Gastroesophageal sphincter (tissue), 4 donors: ENCODE measurements at regions not wholly inside any gene's neighbourhood (a gene's known extent, or its start where the extent isn't known, plus 50 kb on each side); places are given as distances from the start of the nearest gene placed in this dataset.

Source experiments
- ATAC-seq: fragments of 150-250 bp; one replicate; pipeline ENCODE4 v1.9.1; 2016; ENCODE audit warnings: mild to moderate bottlenecking, moderate library complexity
- H3K27ac ChIP-seq, 4 donors: fragments of 200-600 bp; sonication (generic) in 3 of 4; 1 replicate in 3 of 4; 2 replicates in 1 of 4; pipeline ENCODE4 v1.5.1; 2016 to 2019
- H3K27me3 ChIP-seq: fragments of 200-600 bp; sonication (generic); one replicate; pipeline ENCODE4 v1.5.1; 2019
- H3K36me3 ChIP-seq, 2 donors: fragments of 200-600 bp; sonication (generic); one replicate each; pipeline ENCODE4 v1.5.1; 2019; ENCODE audit warnings: control low read depth in 1 of 2
- H3K4me1 ChIP-seq, 3 donors: fragments of 200-600 bp; sonication (generic); 1 replicate in 2 of 3; 2 replicates in 1 of 3; pipeline ENCODE4 v1.5.1; 2016 to 2019; ENCODE audit warnings: control low read depth in 2 of 3
- H3K4me3 ChIP-seq, 2 donors: fragments of 200-600 bp; sonication (generic); one replicate each; pipeline ENCODE4 v1.5.1; 2019; ENCODE audit warnings: mild to moderate bottlenecking in 1 of 2, moderate library complexity in 1 of 2
- H3K9me3 ChIP-seq, 3 donors: fragments of 200-600 bp; sonication (generic); one replicate each; pipeline ENCODE4 v1.5.1; 2017 to 2019; ENCODE audit warnings: control low read depth in 2 of 3
- EP300 ChIP-seq: sonication (generic); formaldehyde crosslinking; IDR thresholded peaks from one replicate; pipeline ENCODE4 v1.6.1; 2017; ENCODE audit warnings: antibody characterized with exemption, mild to moderate bottlenecking
- POLR2A ChIP-seq, 2 donors: fragments of 450-650 bp; IDR thresholded peaks; one replicate each; pipeline ENCODE4 v1.6.1; 2017; ENCODE audit warnings: antibody characterized with exemption in 2 of 2, mild to moderate bottlenecking in 2 of 2, moderate library complexity in 1 of 2
- POLR2AphosphoS5 ChIP-seq: sonication (generic); formaldehyde crosslinking; IDR thresholded peaks from one replicate; pipeline ENCODE4 v1.6.1; 2017; ENCODE audit warnings: antibody characterized with exemption
- WGBS, 2 donors: methylation state at CpG; one replicate each; pipeline ENCODE4 v1.1.5; 2018; ENCODE audit warnings: low coverage in 1 of 2; 5-methylcytosine and 5-hydroxymethylcytosine counted together
- TF ChIP-seq, protein P1 (sequence below), 4 experiments: fragments of 200-600 bp in 2 of 4; fragments of 450-650 bp in 2 of 4; sonication (generic) in 1 of 4; IDR thresholded peaks; one replicate each; pipeline ENCODE4 v1.5.1; 2017 to 2019; ENCODE audit warnings: antibody characterized with exemption in 4 of 4, mild to moderate bottlenecking in 2 of 4, moderate library complexity in 2 of 4

- H3K4me3 ChIP-seq: no peak overlapping the region
- no peaks in the 10 kb centered on the region for H3K4me1 ChIP-seq
- H3K27ac ChIP-seq: no peak overlapping the region
- 74 to 89% methylated on average over 4 of the region's 4 CpGs for WGBS, 2 donors
- H3K36me3 ChIP-seq: no peaks in the 10 kb centered on the region
- no peak for ATAC-seq
- H3K27me3 ChIP-seq: no peaks in the 10 kb centered on the region
- H3K9me3 ChIP-seq: no peaks in the 10 kb centered on the region
- TF ChIP-seq, protein P1, sequence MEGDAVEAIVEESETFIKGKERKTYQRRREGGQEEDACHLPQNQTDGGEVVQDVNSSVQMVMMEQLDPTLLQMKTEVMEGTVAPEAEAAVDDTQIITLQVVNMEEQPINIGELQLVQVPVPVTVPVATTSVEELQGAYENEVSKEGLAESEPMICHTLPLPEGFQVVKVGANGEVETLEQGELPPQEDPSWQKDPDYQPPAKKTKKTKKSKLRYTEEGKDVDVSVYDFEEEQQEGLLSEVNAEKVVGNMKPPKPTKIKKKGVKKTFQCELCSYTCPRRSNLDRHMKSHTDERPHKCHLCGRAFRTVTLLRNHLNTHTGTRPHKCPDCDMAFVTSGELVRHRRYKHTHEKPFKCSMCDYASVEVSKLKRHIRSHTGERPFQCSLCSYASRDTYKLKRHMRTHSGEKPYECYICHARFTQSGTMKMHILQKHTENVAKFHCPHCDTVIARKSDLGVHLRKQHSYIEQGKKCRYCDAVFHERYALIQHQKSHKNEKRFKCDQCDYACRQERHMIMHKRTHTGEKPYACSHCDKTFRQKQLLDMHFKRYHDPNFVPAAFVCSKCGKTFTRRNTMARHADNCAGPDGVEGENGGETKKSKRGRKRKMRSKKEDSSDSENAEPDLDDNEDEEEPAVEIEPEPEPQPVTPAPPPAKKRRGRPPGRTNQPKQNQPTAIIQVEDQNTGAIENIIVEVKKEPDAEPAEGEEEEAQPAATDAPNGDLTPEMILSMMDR (IDR thresholded peaks at IDR 0.05): no peak
- TF ChIP-seq POLR2A (IDR thresholded peaks at IDR 0.05): no peak
- no peak for TF ChIP-seq EP300
Observed at GRCh38 chr5:147966829-147967228, 60.5 kb upstream of the C5orf46 start.

DNA sequence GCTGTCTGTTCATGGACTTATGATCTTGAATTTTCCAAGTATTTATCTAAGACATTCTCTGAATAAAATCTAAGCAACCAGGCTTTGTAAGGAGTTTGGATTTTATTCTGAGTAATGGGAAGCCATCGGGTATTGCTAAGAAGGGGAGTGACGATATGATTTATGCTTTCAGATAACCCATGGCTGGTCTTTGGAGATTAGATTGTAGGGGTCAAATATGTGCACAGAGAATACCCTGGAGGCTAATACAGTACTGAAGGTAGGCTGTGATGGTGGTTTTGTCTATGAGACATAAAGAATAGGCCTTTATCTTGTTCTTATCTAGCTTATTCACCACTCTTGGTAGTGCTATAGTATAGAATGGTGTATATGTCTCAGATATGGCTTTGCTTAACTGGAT is 60.0 kb upstream of the C5orf46 start:
- no peaks in the 10 kb centered on the region for H3K36me3 ChIP-seq
- H3K27ac ChIP-seq: no peak overlapping the region
- no peaks in the 10 kb centered on the region for H3K27me3 ChIP-seq
- H3K4me3 ChIP-seq: no peak overlapping the region
- H3K9me3 ChIP-seq: no peaks in the 10 kb centered on the region
- no peak for ATAC-seq
- TF ChIP-seq POLR2AphosphoS5: no peak
- no peak for TF ChIP-seq POLR2A (IDR thresholded peaks at IDR 0.05)
- no peak for TF ChIP-seq EP300
- TF ChIP-seq, protein P1 (IDR thresholded peaks at IDR 0.05): no peak
- H3K4me1 ChIP-seq: no peaks in the 10 kb centered on the region
- WGBS, 2 donors: 35 to 75% methylated on average over 2 of the region's 2 CpGs

GRCh38 chr5:147965715-147966114 is 59.4 kb upstream of the C5orf46 start:
- H3K36me3 ChIP-seq: no peaks in the 10 kb centered on the region
- H3K9me3 ChIP-seq: no peaks in the 10 kb centered on the region
- no peak for ATAC-seq
- H3K4me1 ChIP-seq: no peaks in the 10 kb centered on the region
- H3K27me3 ChIP-seq: no peaks in the 10 kb centered on the region
- no peak overlapping the region for H3K4me3 ChIP-seq
- no peak overlapping the region for H3K27ac ChIP-seq
- TF ChIP-seq POLR2AphosphoS5 (no peak), EP300 (no peak), POLR2A (IDR thresholded peaks at IDR 0.05) (no peak)
- TF ChIP-seq, protein P1 (IDR thresholded peaks at IDR 0.05): no peak

GRCh38 chr5:147963948-147964693 is 57.8 kb upstream of the C5orf46 start:
- WGBS, 2 donors: 52 to 71% methylated on average over 3 of the region's 4 CpGs
- Histone ChIP-seq H3K4me3 (no peak overlapping the region), H3K36me3 (no peaks in the 10 kb centered on the region), H3K4me1 (no peaks in the 10 kb centered on the region), H3K9me3 (no peaks in the 10 kb centered on the region), H3K27me3 (no peaks in the 10 kb centered on the region), H3K27ac (peak overlapping the region in 2 of 4 donors; percentile 4 to 22)
- no peak for TF ChIP-seq POLR2AphosphoS5
- no peak for TF ChIP-seq POLR2A (IDR thresholded peaks at IDR 0.05)
- TF ChIP-seq, protein P1 (IDR thresholded peaks at IDR 0.05): no peak
- no peak for TF ChIP-seq EP300
- ATAC-seq: peak; percentile 39

- WGBS, 2 donors: 9 to 20% methylated on average over 2 of the region's 2 CpGs
- no peaks in the 10 kb centered on the region for H3K27me3 ChIP-seq
- peak overlapping the region in 1 of 4 donors; percentile 22 for H3K27ac ChIP-seq
- no peak for ATAC-seq
- no peaks in the 10 kb centered on the region for H3K4me1 ChIP-seq
- no peaks in the 10 kb centered on the region for H3K36me3 ChIP-seq
- no peak for TF ChIP-seq POLR2A (IDR thresholded peaks at IDR 0.05)
- TF ChIP-seq, protein P1 (IDR thresholded peaks at IDR 0.05): no peak
- TF ChIP-seq POLR2AphosphoS5: no peak
- TF ChIP-seq EP300: no peak
- H3K4me3 ChIP-seq: no peak overlapping the region
- H3K9me3 ChIP-seq: no peaks in the 10 kb centered on the region
Observed at GRCh38 chr5:147963436-147963835, 57.1 kb upstream of the C5orf46 start.
